Cardiac septum (tissue), 1 donor: ENCODE measurements at regions not wholly inside any gene's neighbourhood (a gene's known extent, or its start where the extent isn't known, plus 50 kb on each side); places are given as distances from the start of the nearest gene placed in this dataset.

Source experiments
- DNase-seq: peaks from one replicate; pipeline ENCODE4 v3.0.0-alpha.2; 2020; ENCODE audit warnings: low spot score
- intact Hi-C: fragments of 100-400 bp; cut with DNase I; formaldehyde crosslinking; loops from one replicate; pipeline ENCODE4 v1.14.0; 2022
- donor health status: DM: no; HTN: no; CAD: no.

GRCh38 chr10:63723741-63724140 lies 202.5 kb downstream of the REEP3 start:
- intact Hi-C loops, result loop anchor here (5.0 kb wide), 1 partner anchor 44 kb away; no protein-coding TSS in a partner anchor
- DNase-seq, result no peak

- no peak for DNase-seq
- intact Hi-C loops, result loop anchor here (5.0 kb wide), 1 partner anchor 42 kb away; no protein-coding TSS in a partner anchor
These were observed 203.7 kb downstream of the REEP3 start for GRCh38 chr10:63724922-63725321.

GRCh38 chr10:63726867-63727266 lies 205.7 kb downstream of the REEP3 start:
- intact Hi-C loops, result no loop called here
- DNase-seq, result no peak

- DNase-seq, result no peak
- intact Hi-C loops, result no loop called here
These were observed 206.4 kb downstream of the REEP3 start for GRCh38 chr10:63727636-63728035.

GRCh38 chr10:63735305-63735704 lies 214.1 kb downstream of the REEP3 start:
- DNase-seq, result no peak
- intact Hi-C loops, result no loop called here

- no peak for DNase-seq
- intact Hi-C loops, result no loop called here
These were observed 217.2 kb downstream of the REEP3 start for GRCh38 chr10:63738410-63738809.

- DNase-seq, result no peak
- intact Hi-C loops, result no loop called here
These were observed 223.1 kb downstream of the REEP3 start for GRCh38 chr10:63744060-63744941.

- DNase-seq, result no peak
- intact Hi-C loops, result no loop called here
These were observed 228.7 kb downstream of the REEP3 start for GRCh38 chr10:63749915-63750314.

- intact Hi-C loops, result no loop called here
- no peak for DNase-seq
These were observed 230.6 kb downstream of the REEP3 start for GRCh38 chr10:63751836-63752235.

GRCh38 chr10:63752318-63752717 lies 231.1 kb downstream of the REEP3 start:
- intact Hi-C loops, result no loop called here
- DNase-seq, result no peak

- intact Hi-C loops, result no loop called here
- no peak for DNase-seq
These were observed 232.6 kb downstream of the REEP3 start for GRCh38 chr10:63753808-63754207.

GRCh38 chr10:63755441-63755840 lies 234.2 kb downstream of the REEP3 start:
- no peak for DNase-seq

GRCh38 chr10:63757067-63757466 lies 235.9 kb downstream of the REEP3 start:
- no peak for DNase-seq
- intact Hi-C loops, result no loop called here

More at GRCh38 chr10:63755441-63755840, 234.2 kb downstream of the REEP3 start:
- intact Hi-C loops, result no loop called here

- DNase-seq, result no peak
- intact Hi-C loops, result no loop called here
These were observed 236.9 kb downstream of the REEP3 start for GRCh38 chr10:63758080-63758479.

GRCh38 chr10:63759335-63759734 lies 238.1 kb downstream of the REEP3 start:
- no peak for DNase-seq
- intact Hi-C loops, result no loop called here

GRCh38 chr10:63760034-63760707 lies 239.0 kb downstream of the REEP3 start:
- DNase-seq, result no peak
- intact Hi-C loops, result no loop called here

GRCh38 chr10:63760708-63761047 lies 239.5 kb downstream of the REEP3 start:
- no peak for DNase-seq
- intact Hi-C loops, result no loop called here

GRCh38 chr10:63761243-63761642 lies 240.0 kb downstream of the REEP3 start:
- intact Hi-C loops, result no loop called here
- DNase-seq, result no peak

- intact Hi-C loops, result no loop called here
- no peak for DNase-seq
These were observed 242.5 kb downstream of the REEP3 start for GRCh38 chr10:63763744-63764143.

- intact Hi-C loops, result loop anchor here (5.0 kb wide), 1 partner anchor 43 kb away; no protein-coding TSS in a partner anchor
- DNase-seq, result no peak
These were observed 243.9 kb downstream of the REEP3 start for GRCh38 chr10:63765126-63765525.

GRCh38 chr10:63766745-63767137 lies 245.5 kb downstream of the REEP3 start:
- DNase-seq, result no peak
- intact Hi-C loops, result loop anchor here (5.0 kb wide), 1 partner anchor 44 kb away; no protein-coding TSS in a partner anchor
